GM21381 (cell line): ENCODE measurements at regions not wholly inside any gene's neighbourhood (a gene's known extent, or its start where the extent isn't known, plus 50 kb on each side); places are given as distances from the start of the nearest gene placed in this dataset.
"Not testable (repeated sequence)": the region's sequence is repeated elsewhere in the genome, so short reads cannot be mapped to it uniquely, and the experiment has no call there.

ENCODE experiments used
- ATAC-seq: cut with Tn5 transposase; IDR thresholded peaks from one replicate; pipeline ENCODE4 v1.9.1; 2021; ENCODE audit warnings: mild to moderate bottlenecking, moderate library complexity; ENCODE audit not compliant: unreplicated experiment

- ATAC-seq: no peak
These were observed 148.9 kb upstream of the SMIM30 start for GRCh38 chr7:113267271-113267670.

- no peak for ATAC-seq
These were observed 145.4 kb upstream of the SMIM30 start for GRCh38 chr7:113263749-113264148.

GRCh38 chr7:113263215-113263742 is 144.9 kb upstream of the SMIM30 start:
- not testable (repeated sequence) for ATAC-seq

- no peak for ATAC-seq
These were observed 138.7 kb upstream of the SMIM30 start for GRCh38 chr7:113256883-113257531.

GRCh38 chr7:113247198-113247597 is 128.8 kb upstream of the SMIM30 start:
- no peak for ATAC-seq

- ATAC-seq: no peak
These were observed 128.4 kb upstream of the SMIM30 start for GRCh38 chr7:113246738-113247137.

- no peak for ATAC-seq
These were observed 114.5 kb upstream of the SMIM30 start for GRCh38 chr7:113232885-113233284.

GRCh38 chr7:113230691-113231090 is 112.3 kb upstream of the SMIM30 start:
- no peak for ATAC-seq

- no peak for ATAC-seq
These were observed 99.0 kb upstream of the SMIM30 start for GRCh38 chr7:113217314-113217713.

- ATAC-seq: no peak
These were observed 97.7 kb upstream of the SMIM30 start for GRCh38 chr7:113216038-113216437.

- no peak for ATAC-seq
These were observed 91.3 kb upstream of the SMIM30 start for GRCh38 chr7:113209449-113210203.

GRCh38 chr7:113207931-113208330 is 89.6 kb upstream of the SMIM30 start:
- no peak for ATAC-seq

- ATAC-seq: no peak
These were observed 89.1 kb upstream of the SMIM30 start for GRCh38 chr7:113207441-113207840.

- ATAC-seq: no peak
These were observed 86.1 kb upstream of the SMIM30 start for GRCh38 chr7:113204415-113204814.

GRCh38 chr7:113202284-113202683 is 83.9 kb upstream of the SMIM30 start:
- no peak for ATAC-seq

- ATAC-seq: no peak
These were observed 81.9 kb upstream of the SMIM30 start for GRCh38 chr7:113200281-113200680.

- no peak for ATAC-seq
These were observed 81.5 kb upstream of the SMIM30 start for GRCh38 chr7:113199841-113200240.

- ATAC-seq: no peak
These were observed 80.8 kb upstream of the SMIM30 start for GRCh38 chr7:113199136-113199535.

GRCh38 chr7:113198226-113198625 is 79.9 kb upstream of the SMIM30 start:
- ATAC-seq: no peak

- ATAC-seq: no peak
These were observed 78.9 kb upstream of the SMIM30 start for GRCh38 chr7:113197274-113197673.

- ATAC-seq: no peak
These were observed 70.0 kb upstream of the SMIM30 start for GRCh38 chr7:113188396-113188795.

- no peak for ATAC-seq
These were observed 61.0 kb upstream of the SMIM30 start for GRCh38 chr7:113179313-113179712.
